HUES64 (cell line): ENCODE measurements at regions not wholly inside any gene's neighbourhood (a gene's known extent, or its start where the extent isn't known, plus 50 kb on each side); places are given as distances from the start of the nearest gene placed in this dataset.
"Not testable (repeated sequence)": the region's sequence is repeated elsewhere in the genome, so short reads cannot be mapped to it uniquely, and the experiment has no call there.

ENCODE experiments used
- H3K27ac ChIP-seq: 2 replicates; pipeline ENCODE4 v1.7.0; 2013; ENCODE audit warnings: low read depth, low read length, inconsistent platforms
- H3K27me3 ChIP-seq: 2 replicates; pipeline ENCODE4 v1.6.1; 2013; ENCODE audit warnings: mild to moderate bottlenecking, low read length; ENCODE audit not compliant: insufficient read depth
- H3K36me3 ChIP-seq: 2 replicates; pipeline ENCODE4 v1.6.1; 2013; ENCODE audit warnings: mild to moderate bottlenecking, low read length; ENCODE audit not compliant: insufficient read depth
- H3K4me1 ChIP-seq: 2 replicates; pipeline ENCODE4 v1.6.1; 2013; ENCODE audit warnings: mild to moderate bottlenecking, low read length, moderate library complexity; ENCODE audit not compliant: insufficient read depth
- H3K4me3 ChIP-seq: 2 replicates; pipeline ENCODE4 v1.5.1; 2013; ENCODE audit warnings: mild to moderate bottlenecking, low read length, moderate library complexity
- H3K9ac ChIP-seq: 2 replicates; pipeline ENCODE4 v1.6.1; 2013; ENCODE audit warnings: mild to moderate bottlenecking, low read depth, low read length
- H3K9me3 ChIP-seq: 2 replicates; pipeline ENCODE4 v1.6.1; 2013; ENCODE audit warnings: low read depth, low read length; ENCODE audit not compliant: insufficient read depth
- WGBS: fragments of 150-250, 120-280 bp; methylation state at CpG from one replicate; pipeline ENCODE4 v1.1.7; 2013; ENCODE audit warnings: missing lambda C conversion rate; 5-methylcytosine and 5-hydroxymethylcytosine counted together

DNA sequence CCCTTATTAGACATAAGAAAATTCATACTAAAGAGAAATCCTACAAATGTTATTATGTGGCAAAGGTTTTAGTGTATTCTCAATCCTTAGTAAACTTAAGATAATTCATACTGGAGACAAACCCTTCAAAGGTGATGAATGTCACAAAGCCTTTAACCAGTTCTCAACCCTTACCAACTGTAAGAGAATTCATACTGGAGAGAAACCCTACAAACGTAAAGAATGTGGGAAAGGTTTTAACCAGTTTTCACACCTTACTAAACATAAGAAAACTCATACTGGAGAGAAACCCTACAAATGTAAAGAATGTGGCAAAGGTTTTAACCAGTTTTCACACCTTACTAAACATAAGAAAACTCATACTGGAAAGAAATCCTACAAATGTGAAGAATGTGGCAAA lies 93.2 kb downstream of the ZNF680 start:
- no CpG with 5 or more reads among the region's 1 CpG for WGBS
- no peak overlapping the region for H3K27ac ChIP-seq
- no peaks in the 10 kb centered on the region for H3K36me3 ChIP-seq
- no peaks in the 10 kb centered on the region for H3K4me1 ChIP-seq
- no peak overlapping the region for H3K9ac ChIP-seq
- no peak overlapping the region for H3K4me3 ChIP-seq
- H3K9me3 ChIP-seq: peaks cover 78% of the 10 kb centered on the region
- no peaks in the 10 kb centered on the region for H3K27me3 ChIP-seq

DNA sequence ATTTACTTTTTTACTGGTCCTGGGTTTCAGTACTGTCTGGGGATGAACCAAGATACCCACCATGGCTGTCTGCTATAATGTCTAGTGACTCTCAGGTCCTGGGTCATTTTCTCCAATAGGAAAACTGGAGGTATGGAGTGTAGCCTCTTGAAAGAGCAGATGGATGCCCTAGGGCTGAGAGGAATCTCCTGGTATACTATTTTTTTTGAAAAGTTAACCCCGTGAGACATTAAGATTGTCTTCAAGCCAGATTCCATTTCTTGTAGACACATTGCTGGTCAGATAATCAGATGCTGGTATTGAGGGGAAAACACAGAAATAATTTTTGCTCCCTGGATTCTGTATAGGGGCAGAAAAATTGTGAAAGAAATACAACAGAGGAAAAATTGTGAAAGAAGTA lies 97.3 kb downstream of the ZNF680 start:
- Histone ChIP-seq H3K4me1 (no peaks in the 10 kb centered on the region), H3K9ac (no peak overlapping the region), H3K27me3 (no peaks in the 10 kb centered on the region), H3K27ac (no peak overlapping the region), H3K4me3 (no peak overlapping the region), H3K36me3 (no peaks in the 10 kb centered on the region), H3K9me3 (peaks cover 82% of the 10 kb centered on the region)
- 91% methylated on average over 1 of the region's 1 CpG for WGBS

GRCh38 chr7:64463636-64464375 lies 99.1 kb downstream of the ZNF680 start:
- H3K9ac ChIP-seq: no peak overlapping the region
- no peak overlapping the region for H3K4me3 ChIP-seq
- no peaks in the 10 kb centered on the region for H3K27me3 ChIP-seq
- no peaks in the 10 kb centered on the region for H3K36me3 ChIP-seq
- WGBS: 89% methylated on average over 38 of the region's 38 CpGs
- no peak overlapping the region for H3K27ac ChIP-seq
- no peaks in the 10 kb centered on the region for H3K4me1 ChIP-seq
- H3K9me3 ChIP-seq: peaks cover 81% of the 10 kb centered on the region

GRCh38 chr7:64459858-64460257 lies 103.0 kb downstream of the ZNF680 start:
- not testable (repeated sequence) for H3K36me3 ChIP-seq, H3K9ac ChIP-seq, H3K27ac ChIP-seq, H3K27me3 ChIP-seq, H3K4me1 ChIP-seq, H3K4me3 ChIP-seq
- H3K9me3 ChIP-seq: peaks cover 90% of the 10 kb centered on the region
- 83% methylated on average over 3 of the region's 5 CpGs for WGBS

- WGBS: 86% methylated on average over 14 of the region's 14 CpGs
- H3K4me1 ChIP-seq: no peaks in the 10 kb centered on the region
- H3K36me3 ChIP-seq: no peaks in the 10 kb centered on the region
- H3K4me3 ChIP-seq: no peak overlapping the region
- peaks cover 70% of the 10 kb centered on the region for H3K9me3 ChIP-seq
- H3K9ac ChIP-seq: no peak overlapping the region
- no peaks in the 10 kb centered on the region for H3K27me3 ChIP-seq
- H3K27ac ChIP-seq: no peak overlapping the region
These were observed 119.8 kb downstream of the ZNF736 start for GRCh38 chr7:64433590-64433989.

GRCh38 chr7:64431838-64432237 lies 118.1 kb downstream of the ZNF736 start:
- H3K9me3 ChIP-seq: peaks cover 66% of the 10 kb centered on the region
- no peaks in the 10 kb centered on the region for H3K4me1 ChIP-seq
- no peaks in the 10 kb centered on the region for H3K27me3 ChIP-seq
- H3K36me3 ChIP-seq: no peaks in the 10 kb centered on the region
- 83% methylated on average over 1 of the region's 5 CpGs for WGBS
- no peak overlapping the region for H3K9ac ChIP-seq
- no peak overlapping the region for H3K4me3 ChIP-seq
- H3K27ac ChIP-seq: no peak overlapping the region

DNA sequence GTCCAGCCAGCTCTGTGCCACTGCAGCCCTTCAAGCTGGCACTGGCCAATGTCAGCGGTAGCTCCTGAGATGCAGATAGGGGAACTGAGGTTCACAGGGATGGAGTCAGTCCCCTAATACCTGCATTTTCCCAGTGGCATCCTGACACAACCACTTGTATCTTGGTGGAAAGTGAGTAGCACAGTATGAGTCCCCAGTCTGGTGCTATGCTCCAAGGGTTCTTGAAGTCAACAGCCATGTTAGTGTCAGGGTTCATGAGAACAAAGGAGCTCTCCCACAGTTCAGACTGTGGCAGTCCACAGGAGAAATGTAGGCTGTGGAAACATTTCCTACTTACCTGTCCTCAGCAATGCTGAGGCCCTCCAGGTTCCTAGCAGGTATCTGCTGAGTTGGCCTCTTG lies 115.5 kb downstream of the ZNF736 start:
- H3K9ac ChIP-seq: no peak overlapping the region
- 89% methylated on average over 1 of the region's 1 CpG for WGBS
- no peaks in the 10 kb centered on the region for H3K27me3 ChIP-seq
- H3K9me3 ChIP-seq: peaks cover 60% of the 10 kb centered on the region
- H3K36me3 ChIP-seq: no peaks in the 10 kb centered on the region
- H3K4me3 ChIP-seq: no peak overlapping the region
- H3K4me1 ChIP-seq: no peaks in the 10 kb centered on the region
- H3K27ac ChIP-seq: no peak overlapping the region

GRCh38 chr7:64425436-64425835 lies 111.7 kb downstream of the ZNF736 start:
- H3K4me1 ChIP-seq, H3K27ac ChIP-seq, H3K36me3 ChIP-seq, H3K4me3 ChIP-seq, H3K9ac ChIP-seq, H3K27me3 ChIP-seq: not testable (repeated sequence)
- H3K9me3 ChIP-seq: peaks cover 70% of the 10 kb centered on the region

DNA sequence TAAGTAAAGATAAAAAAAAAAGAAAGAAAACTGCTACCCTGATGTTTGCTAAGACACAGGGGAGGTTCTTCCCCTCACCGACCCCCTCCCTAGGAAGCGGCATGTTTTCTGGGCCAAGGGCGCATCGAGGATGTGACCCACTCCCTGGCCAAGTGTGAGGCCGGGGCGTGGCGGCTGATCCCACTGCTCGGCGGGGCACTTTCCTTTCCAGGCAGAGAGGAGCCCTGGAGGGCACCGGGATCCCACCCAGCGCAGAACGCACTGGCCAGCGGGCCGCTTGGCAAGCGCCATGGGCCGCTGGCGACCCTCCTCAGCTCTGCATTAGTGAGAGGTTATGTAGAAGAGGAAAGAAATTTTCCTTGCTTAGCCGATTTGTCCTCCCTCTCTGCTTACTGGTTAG lies 93.4 kb downstream of the ZNF736 start:
- 91% methylated on average over 18 of the region's 18 CpGs for WGBS
- no peaks in the 10 kb centered on the region for H3K36me3 ChIP-seq
- H3K9me3 ChIP-seq: peaks cover 72% of the 10 kb centered on the region
- no peak overlapping the region for H3K27ac ChIP-seq
- H3K27me3 ChIP-seq: no peaks in the 10 kb centered on the region
- no peak overlapping the region for H3K4me3 ChIP-seq
- no peak overlapping the region for H3K9ac ChIP-seq
- no peaks in the 10 kb centered on the region for H3K4me1 ChIP-seq
